Right atrium auricular region (tissue), 2 donors: ENCODE measurements at regions not wholly inside any gene's neighbourhood (a gene's known extent, or its start where the extent isn't known, plus 50 kb on each side); places are given as distances from the start of the nearest gene placed in this dataset.

ENCODE experiments used
- DNase-seq: peaks from one replicate; pipeline ENCODE4 v3.0.0-alpha.2; 2019; ENCODE audit warnings: low spot score
- H3K27ac ChIP-seq, 2 donors: fragments of 200-600 bp; sonication (generic); 1 replicate in 1 of 2; 2 replicates in 1 of 2; pipeline ENCODE4 v1.5.1; 2016 to 2019
- H3K27me3 ChIP-seq, 2 donors: fragments of 200-600 bp; sonication (generic); one replicate each; pipeline versions ENCODE4 v1.5.1 to v1.6.0; 2017 to 2019
- H3K36me3 ChIP-seq: fragments of 200-600 bp; sonication (generic); one replicate; pipeline ENCODE4 v1.5.1; 2016
- H3K4me1 ChIP-seq, 2 donors: fragments of 200-600 bp; sonication (generic); one replicate each; pipeline versions ENCODE4 v1.5.1 to v1.6.0; 2017 to 2019
- H3K4me3 ChIP-seq, 2 donors: fragments of 200-600 bp; sonication (generic); 1 replicate in 1 of 2; 2 replicates in 1 of 2; pipeline ENCODE4 v1.5.1; 2017 to 2019; ENCODE audit warnings: mild to moderate bottlenecking in 1 of 2, moderate library complexity in 1 of 2
- H3K9me3 ChIP-seq, 2 donors: fragments of 200-600 bp; sonication (generic); one replicate each; pipeline ENCODE4 v1.5.1; 2019
- TF ChIP-seq, protein P1 (sequence below), 2 donors: fragments of 200-600 bp; sonication (generic); IDR thresholded peaks; one replicate each; pipeline ENCODE4 v1.5.1; 2019; ENCODE audit warnings: antibody characterized with exemption in 2 of 2

GRCh38 chr7:93830141-93830925 is 60.2 kb downstream of the TFPI2 start:
- no peak for DNase-seq
- Histone ChIP-seq H3K9me3 (no peaks in the 10 kb centered on the region), H3K4me1 (no peaks in the 10 kb centered on the region), H3K27me3 (no peaks in the 10 kb centered on the region), H3K4me3 (no peak overlapping the region), H3K27ac (no peak overlapping the region), H3K36me3 (no peaks in the 10 kb centered on the region)
- TF ChIP-seq, protein P1, sequence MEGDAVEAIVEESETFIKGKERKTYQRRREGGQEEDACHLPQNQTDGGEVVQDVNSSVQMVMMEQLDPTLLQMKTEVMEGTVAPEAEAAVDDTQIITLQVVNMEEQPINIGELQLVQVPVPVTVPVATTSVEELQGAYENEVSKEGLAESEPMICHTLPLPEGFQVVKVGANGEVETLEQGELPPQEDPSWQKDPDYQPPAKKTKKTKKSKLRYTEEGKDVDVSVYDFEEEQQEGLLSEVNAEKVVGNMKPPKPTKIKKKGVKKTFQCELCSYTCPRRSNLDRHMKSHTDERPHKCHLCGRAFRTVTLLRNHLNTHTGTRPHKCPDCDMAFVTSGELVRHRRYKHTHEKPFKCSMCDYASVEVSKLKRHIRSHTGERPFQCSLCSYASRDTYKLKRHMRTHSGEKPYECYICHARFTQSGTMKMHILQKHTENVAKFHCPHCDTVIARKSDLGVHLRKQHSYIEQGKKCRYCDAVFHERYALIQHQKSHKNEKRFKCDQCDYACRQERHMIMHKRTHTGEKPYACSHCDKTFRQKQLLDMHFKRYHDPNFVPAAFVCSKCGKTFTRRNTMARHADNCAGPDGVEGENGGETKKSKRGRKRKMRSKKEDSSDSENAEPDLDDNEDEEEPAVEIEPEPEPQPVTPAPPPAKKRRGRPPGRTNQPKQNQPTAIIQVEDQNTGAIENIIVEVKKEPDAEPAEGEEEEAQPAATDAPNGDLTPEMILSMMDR (IDR thresholded peaks at IDR 0.05): no peak

GRCh38 chr7:93828260-93828659 is 62.3 kb downstream of the TFPI2 start:
- H3K4me1 ChIP-seq: no peaks in the 10 kb centered on the region
- no peak for DNase-seq

DNA sequence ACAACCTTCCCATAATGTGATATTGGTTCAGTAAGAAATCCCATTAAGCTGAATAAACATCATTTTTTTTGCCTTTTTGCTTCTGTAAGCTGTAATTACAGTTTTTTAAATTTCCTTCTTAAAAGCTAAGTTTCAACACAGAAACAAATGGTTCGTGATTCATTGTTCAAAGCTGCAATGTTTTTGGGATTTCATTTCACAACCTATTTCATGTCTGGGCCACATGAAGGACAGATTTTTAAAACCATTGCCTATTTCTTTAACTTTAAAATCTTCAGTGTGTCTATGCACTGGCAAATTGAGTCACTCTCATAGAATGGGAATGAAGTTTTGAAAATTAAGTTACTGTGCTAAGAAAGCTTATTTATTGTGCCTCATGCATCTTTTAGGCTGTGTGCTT is 66.9 kb downstream of the TFPI2 start:
- Histone ChIP-seq H3K36me3 (no peaks in the 10 kb centered on the region), H3K4me3 (no peak overlapping the region), H3K27me3 (no peaks in the 10 kb centered on the region), H3K4me1 (no peaks in the 10 kb centered on the region), H3K9me3 (no peaks in the 10 kb centered on the region), H3K27ac (no peak overlapping the region)
- TF ChIP-seq, protein P1 (IDR thresholded peaks at IDR 0.05): no peak
- no peak for DNase-seq

More at GRCh38 chr7:93828260-93828659, 62.3 kb downstream of the TFPI2 start:
- H3K27ac ChIP-seq: no peak overlapping the region
- no peaks in the 10 kb centered on the region for H3K27me3 ChIP-seq
- H3K36me3 ChIP-seq: no peaks in the 10 kb centered on the region
- H3K9me3 ChIP-seq: no peaks in the 10 kb centered on the region
- TF ChIP-seq, protein P1 (IDR thresholded peaks at IDR 0.05): no peak
- H3K4me3 ChIP-seq: no peak overlapping the region

DNA sequence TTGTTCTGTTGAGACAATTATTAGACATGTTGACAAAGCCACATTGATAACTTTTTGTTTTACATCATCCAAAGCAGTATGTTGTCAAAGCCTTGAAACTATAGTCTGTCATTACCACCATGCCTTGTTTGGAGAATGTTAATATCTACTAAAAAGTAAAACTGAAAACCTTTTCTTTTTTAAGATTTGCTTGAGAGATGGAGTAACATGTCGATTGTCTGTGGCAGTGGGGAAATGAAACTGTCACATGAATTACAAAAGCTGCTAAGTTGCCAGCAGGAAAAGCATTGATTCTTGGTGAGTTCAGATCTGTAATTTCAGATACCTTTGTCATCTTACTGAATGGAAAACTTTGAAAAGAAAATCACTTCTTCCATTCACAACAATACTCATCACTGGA is 69.1 kb downstream of the TFPI2 start:
- no peaks in the 10 kb centered on the region for H3K9me3 ChIP-seq
- TF ChIP-seq, protein P1 (IDR thresholded peaks at IDR 0.05): no peak

DNA sequence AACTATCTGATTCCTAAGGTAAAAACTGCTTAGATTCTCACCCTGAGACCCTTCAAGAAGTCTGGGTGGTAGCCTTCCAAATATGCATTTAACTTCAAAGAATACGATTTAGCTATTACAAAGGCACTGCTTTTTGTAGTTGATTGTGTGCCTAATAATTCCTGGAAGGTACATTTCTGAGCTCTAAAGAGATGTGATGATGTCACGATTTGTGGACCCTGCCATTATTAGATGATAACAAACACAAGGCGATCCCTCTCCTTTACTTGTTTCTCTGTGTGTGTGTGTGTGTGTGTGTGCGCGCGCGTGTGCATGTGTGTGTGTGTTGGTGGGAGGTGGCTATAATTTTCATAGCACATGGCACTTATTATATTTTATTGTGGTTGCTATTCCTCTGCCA is 70.9 kb downstream of the TFPI2 start:
- H3K27me3 ChIP-seq: no peaks in the 10 kb centered on the region
- no peaks in the 10 kb centered on the region for H3K36me3 ChIP-seq
- TF ChIP-seq, protein P1 (IDR thresholded peaks at IDR 0.05): no peak
- H3K9me3 ChIP-seq: no peaks in the 10 kb centered on the region
- no peak for DNase-seq
- no peak overlapping the region for H3K27ac ChIP-seq
- H3K4me1 ChIP-seq: no peaks in the 10 kb centered on the region
- H3K4me3 ChIP-seq: no peak overlapping the region

More for the DNA sequence above, 69.1 kb downstream of the TFPI2 start:
- Histone ChIP-seq H3K36me3 (no peaks in the 10 kb centered on the region), H3K27me3 (no peaks in the 10 kb centered on the region), H3K27ac (no peak overlapping the region), H3K4me1 (no peaks in the 10 kb centered on the region), H3K4me3 (no peak overlapping the region)
- no peak for DNase-seq

GRCh38 chr7:93817526-93817925 is 73.0 kb downstream of the TFPI2 start:
- Histone ChIP-seq H3K4me3 (no peak overlapping the region), H3K4me1 (no peaks in the 10 kb centered on the region), H3K27ac (no peak overlapping the region), H3K9me3 (no peaks in the 10 kb centered on the region), H3K27me3 (no peaks in the 10 kb centered on the region), H3K36me3 (no peaks in the 10 kb centered on the region)
- DNase-seq: no peak
- TF ChIP-seq, protein P1 (IDR thresholded peaks at IDR 0.05): no peak
